Body of pancreas (tissue), 4 donors: ENCODE measurements at regions not wholly inside any gene's neighbourhood (a gene's known extent, or its start where the extent isn't known, plus 50 kb on each side); places are given as distances from the start of the nearest gene placed in this dataset.

Experiments
- ATAC-seq: fragments of 150-250 bp; one replicate; pipeline ENCODE4 v1.9.1; 2016
- DNase-seq, 4 donors: peaks; one replicate each; pipeline ENCODE4 v3.0.0-alpha.2; 2019
- H3K27ac ChIP-seq, 4 donors: fragments of 200-600 bp; sonication (generic); 1 replicate in 3 of 4; 2 replicates in 1 of 4; pipeline versions ENCODE4 v1.5.1 to v1.6.1; 2016 to 2019; ENCODE audit warnings: mild to moderate bottlenecking in 1 of 4, mixed read lengths in 1 of 4, moderate library complexity in 1 of 4
- H3K27me3 ChIP-seq, 2 donors: fragments of 200-600 bp; sonication (generic); one replicate each; pipeline ENCODE4 v1.6.0; 2016; ENCODE audit warnings: mild to moderate bottlenecking in 1 of 2
- H3K36me3 ChIP-seq, 2 donors: fragments of 200-600 bp; sonication (generic); replicated peaks in 1 of 2; 2 replicates each; pipeline ENCODE4 v1.5.1; 2016; ENCODE audit warnings: low read depth in 2 of 2; ENCODE audit not compliant: insufficient read depth in 1 of 2
- H3K4me1 ChIP-seq: fragments of 200-600 bp; sonication (generic); one replicate; pipeline ENCODE4 v1.6.0; 2016
- H3K4me3 ChIP-seq, 2 donors: fragments of 200-600 bp; sonication (generic); 1 replicate in 1 of 2; 2 replicates in 1 of 2; pipeline ENCODE4 v1.5.1; 2016 to 2019
- H3K9me3 ChIP-seq, 3 donors: fragments of 200-600 bp; sonication (generic); 1 replicate in 2 of 3; 2 replicates in 1 of 3; pipeline ENCODE4 v1.5.1; 2016
- POLR2A ChIP-seq, 3 donors: fragments of 450-650 bp; IDR thresholded peaks; one replicate each; pipeline ENCODE4 v1.6.1; 2016; ENCODE audit warnings: antibody characterized with exemption in 3 of 3, mild to moderate bottlenecking in 2 of 3
- WGBS, 2 donors: methylation state at CpG; one replicate each; pipeline ENCODE4 v1.1.5; 2017; 5-methylcytosine and 5-hydroxymethylcytosine counted together
- intact Hi-C: fragments of 100-400 bp; cut with DNase I; formaldehyde crosslinking; loops from one replicate; pipeline ENCODE4 v1.15.1; 2023
- TF ChIP-seq, protein P1 (sequence below), 7 experiments: fragments of 450-650 bp in 4 of 7; fragments of 200-600 bp in 3 of 7; sonication (generic) in 3 of 7; IDR thresholded peaks; one replicate each; pipeline ENCODE4 v1.5.1; 2016 to 2019; ENCODE audit warnings: antibody characterized with exemption in 7 of 7

DNA sequence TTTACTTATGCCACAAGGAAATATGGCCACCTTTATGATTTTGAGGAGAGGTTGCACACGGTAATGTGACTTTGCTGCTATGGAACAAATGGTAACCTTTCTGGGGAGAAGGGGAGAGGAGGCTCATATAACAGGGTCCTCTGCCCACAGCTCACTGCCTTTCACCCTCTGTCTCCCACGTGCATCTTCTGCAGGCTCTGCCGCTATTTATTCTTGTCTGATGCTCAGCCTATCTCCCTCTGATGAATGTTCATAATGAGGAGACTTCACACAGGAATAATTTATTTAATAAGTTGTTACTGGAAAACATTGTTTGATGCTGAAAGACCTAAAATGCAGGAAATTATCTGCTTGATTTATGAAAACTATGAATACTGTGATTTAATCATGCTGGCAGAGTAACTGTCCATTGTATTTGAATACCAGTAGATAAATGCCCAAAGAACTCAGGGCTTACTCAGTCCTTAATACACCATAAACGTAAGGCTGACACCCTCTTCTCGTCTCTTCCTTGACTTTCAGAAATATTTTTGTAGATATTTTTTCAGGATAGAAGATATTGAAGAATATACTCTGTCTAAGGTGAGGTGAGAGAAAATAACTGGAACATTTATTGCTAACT, 721.1 kb downstream of the QKI start:
- ATAC-seq (no peak), DNase-seq (no peak)
- H3K4me1 ChIP-seq: no peaks in the 10 kb centered on the region
- H3K36me3 ChIP-seq: no peaks in the 10 kb centered on the region
- H3K27ac ChIP-seq: no peak overlapping the region
- no peak for TF ChIP-seq POLR2A (IDR thresholded peaks at IDR 0.05)
- TF ChIP-seq, protein P1, sequence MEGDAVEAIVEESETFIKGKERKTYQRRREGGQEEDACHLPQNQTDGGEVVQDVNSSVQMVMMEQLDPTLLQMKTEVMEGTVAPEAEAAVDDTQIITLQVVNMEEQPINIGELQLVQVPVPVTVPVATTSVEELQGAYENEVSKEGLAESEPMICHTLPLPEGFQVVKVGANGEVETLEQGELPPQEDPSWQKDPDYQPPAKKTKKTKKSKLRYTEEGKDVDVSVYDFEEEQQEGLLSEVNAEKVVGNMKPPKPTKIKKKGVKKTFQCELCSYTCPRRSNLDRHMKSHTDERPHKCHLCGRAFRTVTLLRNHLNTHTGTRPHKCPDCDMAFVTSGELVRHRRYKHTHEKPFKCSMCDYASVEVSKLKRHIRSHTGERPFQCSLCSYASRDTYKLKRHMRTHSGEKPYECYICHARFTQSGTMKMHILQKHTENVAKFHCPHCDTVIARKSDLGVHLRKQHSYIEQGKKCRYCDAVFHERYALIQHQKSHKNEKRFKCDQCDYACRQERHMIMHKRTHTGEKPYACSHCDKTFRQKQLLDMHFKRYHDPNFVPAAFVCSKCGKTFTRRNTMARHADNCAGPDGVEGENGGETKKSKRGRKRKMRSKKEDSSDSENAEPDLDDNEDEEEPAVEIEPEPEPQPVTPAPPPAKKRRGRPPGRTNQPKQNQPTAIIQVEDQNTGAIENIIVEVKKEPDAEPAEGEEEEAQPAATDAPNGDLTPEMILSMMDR (IDR thresholded peaks at IDR 0.05): no peak
- no peak overlapping the region for H3K4me3 ChIP-seq
- intact Hi-C loops: no loop called here
- H3K27me3 ChIP-seq: no peaks in the 10 kb centered on the region
- 59 to 66% methylated on average over 5 of the region's 5 CpGs for WGBS, 2 donors
- no peaks in the 10 kb centered on the region for H3K9me3 ChIP-seq

DNA sequence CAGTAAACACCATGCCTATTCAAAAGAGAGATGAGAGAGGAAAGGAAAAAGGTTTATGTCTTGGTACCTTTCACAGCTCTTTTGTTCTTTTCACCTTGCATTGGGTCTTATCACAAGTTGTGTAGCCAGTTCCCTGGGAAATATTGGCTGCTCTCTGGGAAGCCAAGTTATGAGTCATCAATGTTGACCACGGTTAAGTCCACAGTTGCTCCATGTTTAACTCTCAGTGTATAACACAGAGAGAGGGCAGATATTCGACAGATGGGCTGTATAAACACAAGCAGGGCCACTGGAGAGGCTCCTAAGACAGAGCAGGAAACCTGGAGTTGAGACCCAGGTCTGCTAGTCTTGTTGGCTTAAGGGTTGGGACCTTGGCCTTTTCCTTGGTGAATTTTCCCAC, 718.6 kb downstream of the QKI start:
- intact Hi-C loops: no loop called here
- peak; percentile 84 for ATAC-seq
- Histone ChIP-seq H3K9me3 (no peaks in the 10 kb centered on the region), H3K27me3 (no peaks in the 10 kb centered on the region), H3K36me3 (no peaks in the 10 kb centered on the region), H3K27ac (peak overlapping the region in 1 of 4 donors; percentile 48), H3K4me1 (no peaks in the 10 kb centered on the region), H3K4me3 (no peak overlapping the region)
- DNase-seq: peak; percentile 17 to 70 (median 42)
- WGBS, 2 donors: 16 to 18% methylated on average over 2 of the region's 2 CpGs
- no peak for TF ChIP-seq POLR2A (IDR thresholded peaks at IDR 0.05)
- TF ChIP-seq, protein P1 (IDR thresholded peaks at IDR 0.05): no peak

DNA sequence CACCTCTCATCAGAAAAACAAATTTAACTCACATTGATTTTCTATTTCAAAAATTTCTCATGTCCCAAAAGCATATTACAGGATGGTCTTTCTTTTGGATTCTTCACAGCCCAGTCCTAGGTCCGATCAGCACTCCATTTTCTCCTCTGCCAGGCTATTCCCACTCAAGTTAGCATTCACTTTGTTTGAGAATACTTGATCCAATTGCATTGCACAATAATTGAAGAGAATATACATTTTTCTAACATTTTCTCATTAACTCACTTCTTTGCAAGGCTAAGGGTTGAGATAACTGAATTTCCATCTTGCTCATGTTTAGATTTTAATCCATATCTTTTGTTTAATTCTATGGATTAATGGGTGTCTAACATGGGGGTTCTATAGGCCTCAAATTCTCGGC, 716.1 kb downstream of the QKI start:
- TF ChIP-seq, protein P1 (IDR thresholded peaks at IDR 0.05): no peak
- no peak for TF ChIP-seq POLR2A (IDR thresholded peaks at IDR 0.05)
- intact Hi-C loops: no loop called here
- no peak for DNase-seq
- Histone ChIP-seq H3K9me3 (no peaks in the 10 kb centered on the region), H3K27me3 (no peaks in the 10 kb centered on the region), H3K27ac (no peak overlapping the region), H3K4me1 (no peaks in the 10 kb centered on the region), H3K36me3 (no peaks in the 10 kb centered on the region), H3K4me3 (no peak overlapping the region)
- 75 to 81% methylated on average over 2 of the region's 2 CpGs for WGBS, 2 donors
- ATAC-seq: no peak

DNA sequence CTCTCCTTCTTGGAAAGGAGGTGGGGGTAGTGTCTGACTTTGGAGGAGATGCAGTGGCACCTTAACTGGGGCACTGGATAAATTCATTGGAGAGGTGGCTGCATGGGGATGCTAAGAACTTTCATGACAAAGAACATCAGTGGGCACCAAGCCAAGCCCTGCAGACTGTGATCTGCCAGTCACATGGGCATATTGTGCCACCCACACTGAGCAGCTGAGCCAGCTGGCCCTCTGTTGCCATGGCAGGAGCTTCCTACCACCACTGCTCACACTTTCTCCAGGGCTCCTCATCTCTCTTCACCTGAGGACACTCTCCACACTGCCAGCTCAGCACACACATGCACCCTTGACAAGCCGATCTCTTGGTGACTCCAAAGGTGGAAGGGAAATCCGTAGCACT, 715.6 kb downstream of the QKI start:
- H3K9me3 ChIP-seq: no peaks in the 10 kb centered on the region
- intact Hi-C loops: no loop called here
- H3K27me3 ChIP-seq: no peaks in the 10 kb centered on the region
- no peaks in the 10 kb centered on the region for H3K36me3 ChIP-seq
- H3K4me1 ChIP-seq: no peaks in the 10 kb centered on the region
- TF ChIP-seq, protein P1 (IDR thresholded peaks at IDR 0.05): no peak
- TF ChIP-seq POLR2A (IDR thresholded peaks at IDR 0.05): no peak
- DNase-seq (peak in 1 of 4 donors; percentile 12), ATAC-seq (no peak)
- H3K27ac ChIP-seq: no peak overlapping the region
- H3K4me3 ChIP-seq: no peak overlapping the region
- 68 to 81% methylated on average over 2 of the region's 2 CpGs for WGBS, 2 donors

DNA sequence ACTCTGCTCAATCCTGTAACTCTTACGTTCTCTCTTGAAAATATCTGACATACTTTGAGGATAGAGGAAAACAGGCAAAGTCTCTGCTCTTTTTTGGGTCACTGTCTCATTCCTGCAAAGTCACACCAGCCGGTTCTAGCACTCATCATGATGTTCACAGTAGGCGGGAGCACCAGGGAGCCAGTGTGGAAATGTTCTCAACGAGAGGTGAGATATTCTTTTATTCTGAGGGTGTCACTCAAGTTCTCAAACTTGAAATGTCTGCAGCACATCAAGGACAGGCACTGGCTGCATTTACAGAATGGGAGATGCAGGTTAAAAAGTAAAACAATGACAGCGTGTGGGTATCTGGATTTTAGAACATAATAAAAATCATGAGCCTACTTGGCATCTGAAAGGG, 714.7 kb downstream of the QKI start:
- Histone ChIP-seq H3K9me3 (no peaks in the 10 kb centered on the region), H3K27me3 (no peaks in the 10 kb centered on the region), H3K36me3 (no peaks in the 10 kb centered on the region), H3K27ac (no peak overlapping the region), H3K4me3 (no peak overlapping the region), H3K4me1 (no peaks in the 10 kb centered on the region)
- ATAC-seq (no peak), DNase-seq (no peak)
- intact Hi-C loops: no loop called here
- WGBS, 2 donors: 53 to 62% methylated on average over 5 of the region's 5 CpGs
- TF ChIP-seq POLR2A (IDR thresholded peaks at IDR 0.05): no peak
- TF ChIP-seq, protein P1 (IDR thresholded peaks at IDR 0.05): no peak
